KMS-11 (cell line): ENCODE measurements at regions not wholly inside any gene's neighbourhood (a gene's known extent, or its start where the extent isn't known, plus 50 kb on each side); places are given as distances from the start of the nearest gene placed in this dataset.
"Not testable (repeated sequence)": the region's sequence is repeated elsewhere in the genome, so short reads cannot be mapped to it uniquely, and the experiment has no call there.

Source experiments
- H2AFZ ChIP-seq: fragments of 200-600 bp; sonication (generic); 2 replicates; pipeline ENCODE4 v1.6.1; 2016; ENCODE audit warnings: antibody characterized with exemption, mixed run types, low read depth
- H3K27ac ChIP-seq: fragments of 200-600 bp; sonication (generic); 2 replicates; pipeline ENCODE4 v1.6.1; 2016; ENCODE audit warnings: mild to moderate bottlenecking, mixed run types
- H3K27me3 ChIP-seq: fragments of 200-600 bp; sonication (generic); 2 replicates; pipeline ENCODE4 v1.6.1; 2017; ENCODE audit warnings: mild to moderate bottlenecking, low read depth, mixed run types, moderate library complexity; ENCODE audit not compliant: insufficient read depth
- H3K36me3 ChIP-seq: fragments of 200-600 bp; sonication (generic); 2 replicates; pipeline ENCODE4 v1.6.1; 2017; ENCODE audit warnings: mild to moderate bottlenecking, mixed run types; ENCODE audit not compliant: insufficient read depth
- H3K4me1 ChIP-seq: fragments of 200-600 bp; sonication (generic); 2 replicates; pipeline ENCODE4 v1.6.1; 2016; ENCODE audit warnings: mild to moderate bottlenecking, low read depth, mixed run types; ENCODE audit not compliant: poor library complexity, severe bottlenecking
- H3K4me2 ChIP-seq: fragments of 200-600 bp; sonication (generic); 2 replicates; pipeline ENCODE4 v1.7.0; 2016; ENCODE audit warnings: mild to moderate bottlenecking, mixed run types
- H3K4me3 ChIP-seq: fragments of 200-600 bp; sonication (generic); IDR thresholded peaks from 2 replicates; pipeline ENCODE4 v1.6.1; 2017; ENCODE audit warnings: low read depth, low read length, mixed read lengths; ENCODE audit not compliant: insufficient read depth
- H3K79me2 ChIP-seq: fragments of 200-600 bp; sonication (generic); 2 replicates; pipeline ENCODE4 v1.6.1; 2016; ENCODE audit warnings: low read depth, mixed run types; ENCODE audit not compliant: insufficient read depth
- H3K9ac ChIP-seq: fragments of 200-600 bp; sonication (generic); 2 replicates; pipeline ENCODE4 v1.6.1; 2016; ENCODE audit warnings: mild to moderate bottlenecking, mixed run types
- H4K20me1 ChIP-seq: fragments of 200-600 bp; sonication (generic); 2 replicates; pipeline ENCODE4 v1.6.1; 2016; ENCODE audit warnings: mild to moderate bottlenecking, mixed run types; ENCODE audit not compliant: insufficient read depth
- TF ChIP-seq, protein P1 (sequence below): fragments of 200-600 bp; sonication (generic); conservative IDR thresholded peaks from 2 replicates; pipeline ENCODE4 v1.6.1; 2017; ENCODE audit warnings: low read depth, mild to moderate bottlenecking, antibody characterized with exemption, low read length, moderate library complexity, mixed read lengths

DNA sequence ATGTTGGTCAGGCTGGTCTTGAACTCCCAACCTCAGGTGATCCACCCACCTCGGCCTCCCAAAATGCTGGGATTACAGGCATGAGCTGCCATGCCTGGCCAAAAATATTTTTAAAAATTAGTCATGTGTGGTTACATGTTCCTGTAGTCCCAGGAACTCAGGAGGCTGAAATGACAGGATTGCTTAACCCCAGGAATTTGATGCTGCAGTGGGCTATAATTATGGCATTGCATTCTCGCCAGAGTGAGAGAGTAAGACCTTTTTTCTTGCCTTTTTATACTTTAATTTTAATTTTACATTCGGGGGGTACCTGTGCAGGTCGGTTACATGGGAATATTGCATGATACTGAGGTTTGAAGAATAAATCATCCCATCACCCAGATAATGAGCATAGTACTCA, 86.6 kb upstream of the ZNF92 start:
- no peak overlapping the region for H3K4me2 ChIP-seq
- TF ChIP-seq, protein P1, sequence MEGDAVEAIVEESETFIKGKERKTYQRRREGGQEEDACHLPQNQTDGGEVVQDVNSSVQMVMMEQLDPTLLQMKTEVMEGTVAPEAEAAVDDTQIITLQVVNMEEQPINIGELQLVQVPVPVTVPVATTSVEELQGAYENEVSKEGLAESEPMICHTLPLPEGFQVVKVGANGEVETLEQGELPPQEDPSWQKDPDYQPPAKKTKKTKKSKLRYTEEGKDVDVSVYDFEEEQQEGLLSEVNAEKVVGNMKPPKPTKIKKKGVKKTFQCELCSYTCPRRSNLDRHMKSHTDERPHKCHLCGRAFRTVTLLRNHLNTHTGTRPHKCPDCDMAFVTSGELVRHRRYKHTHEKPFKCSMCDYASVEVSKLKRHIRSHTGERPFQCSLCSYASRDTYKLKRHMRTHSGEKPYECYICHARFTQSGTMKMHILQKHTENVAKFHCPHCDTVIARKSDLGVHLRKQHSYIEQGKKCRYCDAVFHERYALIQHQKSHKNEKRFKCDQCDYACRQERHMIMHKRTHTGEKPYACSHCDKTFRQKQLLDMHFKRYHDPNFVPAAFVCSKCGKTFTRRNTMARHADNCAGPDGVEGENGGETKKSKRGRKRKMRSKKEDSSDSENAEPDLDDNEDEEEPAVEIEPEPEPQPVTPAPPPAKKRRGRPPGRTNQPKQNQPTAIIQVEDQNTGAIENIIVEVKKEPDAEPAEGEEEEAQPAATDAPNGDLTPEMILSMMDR, result no peak
- H3K27me3 ChIP-seq, result no peaks in the 10 kb centered on the region
- H4K20me1 ChIP-seq, result no peaks in the 10 kb centered on the region
- H3K79me2 ChIP-seq, result no peaks in the 10 kb centered on the region
- H3K27ac ChIP-seq, result no peak overlapping the region
- no peak overlapping the region for H3K9ac ChIP-seq
- no peak overlapping the region for H3K4me3 ChIP-seq
- H2AFZ ChIP-seq, result no peak overlapping the region
- no peaks in the 10 kb centered on the region for H3K36me3 ChIP-seq
- H3K4me1 ChIP-seq, result no peaks in the 10 kb centered on the region

DNA sequence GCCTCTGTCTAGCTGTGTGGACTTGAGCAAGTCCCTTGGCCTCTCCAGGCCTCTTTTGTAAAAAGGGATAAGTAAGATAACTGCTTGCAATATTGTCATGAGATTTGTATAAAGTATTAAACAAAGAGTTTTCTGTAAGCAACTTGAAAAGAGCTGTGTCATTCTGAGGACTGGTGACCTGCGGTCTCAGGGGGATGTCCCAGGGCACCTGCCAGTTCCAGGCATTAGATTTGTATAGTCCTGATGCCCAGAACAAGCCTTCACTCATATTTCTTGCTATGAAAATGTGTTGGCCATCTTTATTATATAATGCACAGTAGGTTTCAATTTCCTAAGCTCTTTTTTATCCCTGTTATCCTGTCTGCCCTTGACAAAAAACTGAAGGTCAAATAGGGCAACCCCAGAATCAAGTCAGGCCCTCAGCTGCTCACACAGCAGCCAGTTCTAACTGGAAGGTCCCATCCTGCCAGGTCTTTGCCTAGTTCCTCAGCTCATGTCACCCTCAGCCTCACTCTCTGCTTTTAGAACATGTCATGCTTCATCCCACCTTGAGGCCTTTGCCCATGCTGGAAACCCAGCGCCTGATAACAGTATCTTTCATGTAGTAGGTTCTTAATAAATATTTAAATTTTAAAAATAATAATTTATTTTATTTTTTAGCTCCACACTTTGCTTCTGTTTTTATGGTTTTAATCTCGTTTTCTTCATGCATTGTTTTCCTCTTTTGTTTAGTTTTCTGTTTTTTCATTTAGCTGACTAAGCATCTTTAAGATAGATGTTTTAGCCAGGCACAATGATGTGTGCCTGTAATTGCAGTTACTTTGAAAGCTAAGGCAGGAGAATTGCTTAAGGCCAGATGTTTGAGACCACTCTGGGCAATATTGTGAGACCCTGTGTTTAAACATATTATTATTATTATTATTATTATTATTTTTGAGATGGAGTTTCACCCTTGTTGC, 87.5 kb upstream of the ZNF92 start:
- no peaks in the 10 kb centered on the region for H3K36me3 ChIP-seq
- H3K27me3 ChIP-seq, result no peaks in the 10 kb centered on the region
- no peak overlapping the region for H3K27ac ChIP-seq
- no peak overlapping the region for H3K4me3 ChIP-seq
- no peaks in the 10 kb centered on the region for H3K4me1 ChIP-seq
- H2AFZ ChIP-seq, result no peak overlapping the region
- H3K79me2 ChIP-seq, result no peaks in the 10 kb centered on the region
- no peaks in the 10 kb centered on the region for H4K20me1 ChIP-seq
- TF ChIP-seq, protein P1, result no peak
- H3K9ac ChIP-seq, result no peak overlapping the region
- H3K4me2 ChIP-seq, result no peak overlapping the region

DNA sequence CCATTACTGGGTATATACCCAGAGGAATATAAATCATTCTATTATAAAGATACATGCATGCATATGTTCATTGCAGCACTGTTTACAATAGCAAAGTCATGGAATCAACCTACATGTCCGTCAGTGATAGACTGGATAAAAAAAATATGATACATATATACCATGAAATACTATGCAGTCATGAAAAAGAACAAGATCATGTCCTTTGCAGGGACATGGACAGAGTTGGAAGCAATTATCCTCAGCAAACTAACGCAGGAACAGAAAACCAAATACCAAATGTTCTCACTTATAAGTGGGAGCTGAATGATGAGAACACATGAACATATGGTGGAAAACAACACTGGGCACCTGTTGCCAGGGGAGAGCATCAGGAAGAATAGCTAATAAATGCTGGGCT, 88.4 kb upstream of the ZNF92 start:
- not testable (repeated sequence) for H3K79me2 ChIP-seq, H3K4me2 ChIP-seq, H4K20me1 ChIP-seq, H2AFZ ChIP-seq, H3K36me3 ChIP-seq, H3K9ac ChIP-seq, H3K4me1 ChIP-seq, H3K27me3 ChIP-seq, H3K4me3 ChIP-seq, H3K27ac ChIP-seq

DNA sequence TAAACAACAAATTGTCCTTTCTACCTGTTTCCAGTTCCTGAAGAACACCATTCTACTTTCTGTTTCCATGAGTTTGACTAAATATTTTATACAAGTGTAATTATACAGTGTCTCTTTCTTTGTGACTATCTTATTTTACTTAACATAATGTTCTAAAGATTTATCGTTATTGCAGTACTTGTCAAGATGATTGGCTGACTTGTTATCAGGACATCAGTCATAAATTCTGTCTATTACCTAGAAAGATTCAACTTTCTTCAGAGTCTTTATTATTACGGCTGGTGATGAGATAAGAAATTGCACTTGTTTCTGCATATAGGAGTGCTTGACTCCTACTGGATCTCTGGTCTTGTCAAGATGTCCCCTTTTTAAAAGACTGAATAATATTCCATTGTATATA, 93.9 kb upstream of the ZNF92 start:
- Histone ChIP-seq H4K20me1 (no peaks in the 10 kb centered on the region), H3K4me3 (no peak overlapping the region), H3K36me3 (no peaks in the 10 kb centered on the region), H3K79me2 (no peaks in the 10 kb centered on the region), H3K27ac (no peak overlapping the region), H3K4me1 (no peaks in the 10 kb centered on the region), H3K4me2 (no peak overlapping the region), H2AFZ (no peak overlapping the region), H3K9ac (no peak overlapping the region), H3K27me3 (no peaks in the 10 kb centered on the region)
- TF ChIP-seq, protein P1, result no peak

DNA sequence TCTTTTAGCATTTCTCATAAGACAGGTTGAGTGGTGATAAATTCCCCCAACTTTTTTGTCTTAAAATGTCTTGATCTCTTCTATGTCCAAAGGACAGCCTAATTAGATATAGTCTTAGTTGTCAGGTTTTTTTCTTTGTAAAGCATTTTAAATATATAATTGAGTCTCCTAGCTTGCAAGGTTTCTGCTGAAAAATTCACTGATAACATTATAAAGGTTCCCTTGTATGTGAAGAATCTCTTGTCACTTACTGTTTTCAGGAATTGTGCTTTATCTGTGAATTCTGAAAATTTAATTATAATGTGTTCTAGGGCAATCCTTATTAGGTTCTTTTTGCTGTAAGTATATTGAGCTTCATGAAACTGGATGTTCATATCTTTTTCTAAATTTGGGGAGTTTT, 96.8 kb upstream of the ZNF92 start:
- no peaks in the 10 kb centered on the region for H3K27me3 ChIP-seq
- H3K4me3 ChIP-seq, result no peak overlapping the region
- no peak overlapping the region for H3K4me2 ChIP-seq
- TF ChIP-seq, protein P1, result no peak
- no peak overlapping the region for H3K27ac ChIP-seq
- H4K20me1 ChIP-seq, result no peaks in the 10 kb centered on the region
- no peak overlapping the region for H3K9ac ChIP-seq
- H3K36me3 ChIP-seq, result no peaks in the 10 kb centered on the region
- no peak overlapping the region for H2AFZ ChIP-seq
- no peaks in the 10 kb centered on the region for H3K79me2 ChIP-seq
- H3K4me1 ChIP-seq, result no peaks in the 10 kb centered on the region

DNA sequence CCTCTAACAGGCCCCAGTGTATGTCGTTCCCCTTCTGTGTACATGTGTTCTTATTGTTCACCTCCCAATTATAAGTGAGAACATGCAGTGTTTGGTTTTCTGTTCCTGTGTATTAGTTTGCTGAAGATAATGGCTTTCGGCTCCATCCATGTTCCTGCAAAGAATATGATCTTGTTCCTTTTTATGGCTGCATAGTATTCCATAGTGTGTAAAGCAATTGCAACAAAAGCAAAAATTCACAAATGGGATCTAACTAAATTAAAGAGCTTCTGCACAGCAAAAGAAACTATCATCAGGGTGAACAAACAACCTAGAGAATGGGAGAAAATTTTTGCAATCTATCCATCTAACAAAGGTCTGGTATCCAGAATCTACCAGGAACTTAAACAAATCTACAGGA, 102.2 kb upstream of the ZNF92 start:
- not testable (repeated sequence) for H3K4me2 ChIP-seq, H3K36me3 ChIP-seq, H3K4me1 ChIP-seq, H2AFZ ChIP-seq, H3K9ac ChIP-seq, H3K27ac ChIP-seq, H3K4me3 ChIP-seq, H3K27me3 ChIP-seq, H3K79me2 ChIP-seq, H4K20me1 ChIP-seq
